Endothelial cell of umbilical vein (primary cell): ENCODE measurements at regions not wholly inside any gene's neighbourhood (a gene's known extent, or its start where the extent isn't known, plus 50 kb on each side); places are given as distances from the start of the nearest gene placed in this dataset.

ENCODE experiments used
- BruUV-seq: library from RNA; stranded (reverse); fragments of 400-500 nt; replicated peaks from 2 replicates; lab custom pipeline; 2021; lab: Mats Ljungman, UMichigan
- CTCF ChIA-PET: fragments of 300-600, 350-600 bp; sonication (Branson Sonifier 250); formaldehyde crosslinking; loops from one replicate; lab custom pipeline; 2021; ENCODE audit warnings: antibody characterized with exemption, inconsistent platforms; lab: Charles Lee
- POLR2A ChIA-PET: fragments of 300-600, 350-600 bp; sonication (Branson Sonifier 250); formaldehyde crosslinking; loops from one replicate; lab custom pipeline; 2021; ENCODE audit warnings: antibody characterized with exemption, inconsistent platforms; lab: Charles Lee
- DNase-seq: peaks from one replicate; pipeline ENCODE4 v3.0.0-alpha.2; 2011; ENCODE audit warnings: low read depth, low spot score
- FAIRE-seq: peaks from 2 replicates; lab custom pipeline; 2011; peaks lifted over from hg19 to GRCh38; lab: Jason Lieb, UNC
- H2AFZ ChIP-seq: 2 replicates; pipeline ENCODE4 v1.6.0; 2012; ENCODE audit warnings: low read depth, low read length, control low read depth, inconsistent platforms
- H3K27ac ChIP-seq: 2 replicates; pipeline ENCODE4 v1.5.1; 2011; ENCODE audit warnings: low read depth, mild to moderate bottlenecking, control low read depth, low read length, moderate library complexity; ENCODE audit not compliant: insufficient read depth
- H3K27me3 ChIP-seq, 2 experiments: 2 replicates each; pipeline versions ENCODE4 v1.6.0 to v1.6.1; 2011; ENCODE audit warnings: low read length in 2 of 2, mixed read lengths in 1 of 2; ENCODE audit not compliant: control insufficient read depth in 2 of 2, insufficient read depth in 2 of 2
- H3K36me3 ChIP-seq, 2 experiments: 2 replicates in 1 of 2; 3 replicates in 1 of 2; pipeline ENCODE4 v1.5.1; 2011; ENCODE audit warnings: low read length in 2 of 2, mild to moderate bottlenecking in 1 of 2, moderate library complexity in 1 of 2; ENCODE audit not compliant: control insufficient read depth in 2 of 2, insufficient read depth in 2 of 2; ENCODE audit errors: extremely low read depth in 1 of 2
- H3K4me1 ChIP-seq: 3 replicates; pipeline ENCODE4 v1.5.1; 2011; ENCODE audit warnings: mild to moderate bottlenecking, low read length; ENCODE audit not compliant: control insufficient read depth, insufficient read depth; ENCODE audit errors: extremely low read depth
- H3K4me2 ChIP-seq: 2 replicates; pipeline ENCODE4 v1.6.1; 2011; ENCODE audit warnings: low read length, control low read depth, mixed read lengths; ENCODE audit not compliant: insufficient read depth
- H3K4me3 ChIP-seq, 3 experiments: fragments of 200-600 bp in 1 of 3; sonication (generic), shearing (Covaris generic) in 1 of 3; replicated peaks in 1 of 3; 2 replicates each; pipeline ENCODE4 v1.5.1; 2011 to 2016; ENCODE audit warnings: control low read depth in 3 of 3, low read length in 3 of 3, mild to moderate bottlenecking in 2 of 3, inconsistent platforms in 1 of 3, low read depth in 1 of 3, moderate library complexity in 1 of 3; ENCODE audit not compliant: insufficient read depth in 1 of 3
- H3K79me2 ChIP-seq: 2 replicates; pipeline ENCODE4 v1.6.0; 2012; ENCODE audit warnings: low read length, inconsistent platforms; ENCODE audit not compliant: control insufficient read depth, insufficient read depth
- H3K9ac ChIP-seq: replicated peaks from 2 replicates; pipeline ENCODE3; 2011; ENCODE audit warnings: low read length, control low read depth; ENCODE audit not compliant: insufficient read depth; ENCODE audit errors: extremely low read depth
- H3K9me1 ChIP-seq: replicated peaks from 3 replicates; pipeline ENCODE4 v1.6.0; 2011; ENCODE audit warnings: mild to moderate bottlenecking, low read length; ENCODE audit not compliant: control insufficient read depth, insufficient read depth; ENCODE audit errors: extremely low read depth
- H3K9me3 ChIP-seq: replicated peaks from 2 replicates; pipeline ENCODE4 v1.5.1; 2012; ENCODE audit warnings: low read length, inconsistent platforms; ENCODE audit not compliant: control insufficient read depth, insufficient read depth
- H4K20me1 ChIP-seq: replicated peaks from 2 replicates; pipeline ENCODE3; 2011; ENCODE audit warnings: mild to moderate bottlenecking, low read length; ENCODE audit not compliant: control insufficient read depth, insufficient read depth; ENCODE audit errors: extremely low read depth
- EZH2 ChIP-seq: IDR thresholded peaks from 2 replicates; pipeline ENCODE4 v1.6.1; 2012; ENCODE audit warnings: borderline replicate concordance, low read depth, mild to moderate bottlenecking, moderate library complexity, low read length, inconsistent platforms; ENCODE audit not compliant: severe bottlenecking
- FOS ChIP-seq: IDR thresholded peaks from 2 replicates; pipeline ENCODE4 v1.6.1; 2011; ENCODE audit warnings: mild to moderate bottlenecking, low read length, moderate library complexity, borderline replicate concordance; ENCODE audit not compliant: insufficient read depth
- GATA2 ChIP-seq: IDR thresholded peaks from 2 replicates; pipeline ENCODE4 v1.7.0; 2011; ENCODE audit warnings: low read depth, mild to moderate bottlenecking, moderate library complexity, mixed read lengths, low read length; ENCODE audit not compliant: insufficient read length, insufficient read depth
- JUN ChIP-seq: IDR thresholded peaks from 2 replicates; pipeline ENCODE4 v1.6.1; 2011; ENCODE audit warnings: borderline replicate concordance, low read depth; ENCODE audit not compliant: insufficient read length, insufficient read depth
- MAX ChIP-seq: IDR thresholded peaks from 2 replicates; pipeline ENCODE4 v1.6.1; 2011; ENCODE audit not compliant: insufficient read depth, insufficient read length
- MYC ChIP-seq: IDR thresholded peaks from one replicate; pipeline ENCODE4 v1.6.1; 2011; ENCODE audit warnings: mild to moderate bottlenecking, low read depth, low read length
- POLR2A ChIP-seq: IDR thresholded peaks from 2 replicates; pipeline ENCODE4 v1.6.1; 2012; ENCODE audit warnings: low read depth, mild to moderate bottlenecking, control low read depth, low read length
- POLR2AphosphoS5 ChIP-seq: IDR thresholded peaks from 2 replicates; pipeline ENCODE4 v1.6.1; 2012; ENCODE audit warnings: low read depth, mild to moderate bottlenecking, control low read depth, low read length, moderate library complexity; ENCODE audit not compliant: insufficient read depth
- dilution Hi-C: fragments of 300-500 bp; cut with MboI; formaldehyde crosslinking; loops from one replicate; pipeline ENCODE4 v1.15.0; 2019; ENCODE audit warnings: low sequenced_read_pairs; ENCODE audit not compliant: extremely low pct_ligation_motif_present
- intact Hi-C: fragments of 100-400 bp; cut with micrococcal nuclease; formaldehyde crosslinking; loops from one replicate; pipeline ENCODE4 v1.10.0; 2022
- TF ChIP-seq, protein P1 (sequence below), 2 donors: IDR thresholded peaks; 1 replicate in 1 of 2; 2 replicates in 1 of 2; pipeline ENCODE4 v1.5.1; 2011; ENCODE audit warnings: low read length in 2 of 2, mild to moderate bottlenecking in 2 of 2, moderate library complexity in 2 of 2, control low read depth in 1 of 2, inconsistent platforms in 1 of 2, low read depth in 1 of 2; ENCODE audit not compliant: insufficient read depth in 1 of 2; ENCODE audit errors: extremely low read depth in 1 of 2

DNA sequence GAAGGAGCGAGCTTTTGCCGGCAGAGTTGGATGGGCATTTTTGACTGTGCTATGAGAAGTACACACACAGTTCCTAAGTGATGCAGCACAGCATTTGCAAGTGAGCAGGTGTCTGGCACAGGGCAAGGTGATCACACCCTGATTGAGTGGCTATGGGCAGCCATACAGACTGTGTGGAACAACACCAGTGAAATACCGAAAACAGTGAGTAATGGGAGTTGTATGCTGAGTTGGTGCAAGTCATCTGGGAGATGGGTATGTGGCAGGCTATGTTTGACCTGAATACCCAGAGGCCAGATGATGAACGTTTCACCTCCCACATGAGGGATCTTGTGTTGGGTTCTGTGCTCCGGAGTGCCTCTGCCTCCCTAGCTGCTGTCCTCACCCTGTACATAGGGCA lies 53.5 kb upstream of the TIPARP start:
- intact Hi-C loops = no loop called here
- no peak for FAIRE-seq
- H3K4me3 ChIP-seq = no peak overlapping the region
- no peak overlapping the region for H3K4me2 ChIP-seq
- H3K27ac ChIP-seq = no peak overlapping the region
- no peaks in the 10 kb centered on the region for H3K27me3 ChIP-seq
- BruUV-seq = no TSS peak
- peaks cover 4% of the 10 kb centered on the region for H3K4me1 ChIP-seq
- no peak overlapping the region for H3K9ac ChIP-seq
- ChIA-PET POLR2A (no interaction called here), CTCF (no interaction called here)
- no peaks in the 10 kb centered on the region for H3K79me2 ChIP-seq
- H2AFZ ChIP-seq = no peak overlapping the region
- H4K20me1 ChIP-seq = no peaks in the 10 kb centered on the region
- DNase-seq = no peak
- dilution Hi-C loops = no loop called here
- no peaks in the 10 kb centered on the region for H3K9me3 ChIP-seq
- no peaks in the 10 kb centered on the region for H3K9me1 ChIP-seq
- no peaks in the 10 kb centered on the region for H3K36me3 ChIP-seq
- TF ChIP-seq, protein P1, sequence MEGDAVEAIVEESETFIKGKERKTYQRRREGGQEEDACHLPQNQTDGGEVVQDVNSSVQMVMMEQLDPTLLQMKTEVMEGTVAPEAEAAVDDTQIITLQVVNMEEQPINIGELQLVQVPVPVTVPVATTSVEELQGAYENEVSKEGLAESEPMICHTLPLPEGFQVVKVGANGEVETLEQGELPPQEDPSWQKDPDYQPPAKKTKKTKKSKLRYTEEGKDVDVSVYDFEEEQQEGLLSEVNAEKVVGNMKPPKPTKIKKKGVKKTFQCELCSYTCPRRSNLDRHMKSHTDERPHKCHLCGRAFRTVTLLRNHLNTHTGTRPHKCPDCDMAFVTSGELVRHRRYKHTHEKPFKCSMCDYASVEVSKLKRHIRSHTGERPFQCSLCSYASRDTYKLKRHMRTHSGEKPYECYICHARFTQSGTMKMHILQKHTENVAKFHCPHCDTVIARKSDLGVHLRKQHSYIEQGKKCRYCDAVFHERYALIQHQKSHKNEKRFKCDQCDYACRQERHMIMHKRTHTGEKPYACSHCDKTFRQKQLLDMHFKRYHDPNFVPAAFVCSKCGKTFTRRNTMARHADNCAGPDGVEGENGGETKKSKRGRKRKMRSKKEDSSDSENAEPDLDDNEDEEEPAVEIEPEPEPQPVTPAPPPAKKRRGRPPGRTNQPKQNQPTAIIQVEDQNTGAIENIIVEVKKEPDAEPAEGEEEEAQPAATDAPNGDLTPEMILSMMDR (IDR thresholded peaks at IDR 0.05; ENCODE audit: extremely low read depth in 1 of 2, insufficient read depth in 1 of 2, low read depth in 1 of 2, low read length in 2 of 2) = no peak
- no peak for TF ChIP-seq FOS
- no peak for TF ChIP-seq MYC
- TF ChIP-seq EZH2 = no peak
- no peak for TF ChIP-seq MAX
- TF ChIP-seq GATA2 = no peak
- TF ChIP-seq POLR2AphosphoS5 = no peak
- no peak for TF ChIP-seq JUN
- no peak for TF ChIP-seq POLR2A
